H1 (cell line): ENCODE measurements at regions not wholly inside any gene's neighbourhood (a gene's known extent, or its start where the extent isn't known, plus 50 kb on each side); places are given as distances from the start of the nearest gene placed in this dataset.

Source experiments
- CTCF ChIA-PET: fragments of 300-600 bp; sonication (Branson Sonifier 250); formaldehyde crosslinking; loops from one replicate; lab custom pipeline; 2021; ENCODE audit not compliant: partially characterized antibody; lab: Charles Lee
- POLR2A ChIA-PET: fragments of 300-600 bp; sonication (Branson Sonifier 250); formaldehyde crosslinking; loops from one replicate; lab custom pipeline; 2021; ENCODE audit warnings: inconsistent platforms; ENCODE audit not compliant: partially characterized antibody; lab: Charles Lee
- DNase-seq, 2 experiments: peaks; one replicate each; pipeline versions ENCODE4 v3.0.0 to v3.0.0-alpha.2; 2010 to 2022; ENCODE audit warnings: low spot score in 2 of 2, low read depth in 1 of 2, mixed read lengths in 1 of 2
- FAIRE-seq: peaks from 2 replicates; lab custom pipeline; 2011; peaks lifted over from hg19 to GRCh38; lab: Jason Lieb, UNC
- H2AFZ ChIP-seq: 2 replicates; pipeline ENCODE4 v1.8.1; 2012; ENCODE audit warnings: low read length, inconsistent platforms
- H2AK5ac ChIP-seq: 2 replicates; pipeline ENCODE4 v1.6.1; 2013; ENCODE audit warnings: low read depth, low read length
- H2BK120ac ChIP-seq: replicated peaks from 2 replicates; pipeline ENCODE3; 2013; ENCODE audit warnings: low read depth, low read length, inconsistent platforms
- H2BK12ac ChIP-seq: 2 replicates; pipeline ENCODE4 v1.6.1; 2013; ENCODE audit warnings: low read depth, low read length
- H2BK15ac ChIP-seq: 2 replicates; pipeline ENCODE4 v1.6.1; 2013; ENCODE audit warnings: low read length
- H2BK20ac ChIP-seq: 2 replicates; pipeline ENCODE4 v1.6.1; 2013; ENCODE audit warnings: low read length
- H2BK5ac ChIP-seq: 2 replicates; pipeline ENCODE4 v1.6.1; 2013; ENCODE audit warnings: low read depth, low read length
- H3K14ac ChIP-seq: 2 replicates; pipeline ENCODE4 v1.6.1; 2013; ENCODE audit warnings: inconsistent platforms; ENCODE audit not compliant: insufficient read length
- H3K18ac ChIP-seq: 2 replicates; pipeline ENCODE4 v1.6.1; 2013; ENCODE audit warnings: low read length; ENCODE audit errors: extremely low read depth
- H3K23ac ChIP-seq: 2 replicates; pipeline ENCODE4 v1.6.1; 2013; ENCODE audit warnings: inconsistent platforms; ENCODE audit not compliant: insufficient read length
- H3K23me2 ChIP-seq: 2 replicates; pipeline ENCODE4 v1.6.1; 2013; ENCODE audit warnings: low read depth, low read length
- H3K27ac ChIP-seq: 2 replicates; pipeline ENCODE4 v1.6.1; 2011; ENCODE audit warnings: low read depth, low read length, inconsistent platforms
- H3K27me3 ChIP-seq, 4 experiments: replicated peaks in 1 of 4; 1 replicate in 1 of 4; 2 replicates in 3 of 4; pipeline versions ENCODE4 v1.6.1 to v1.8.1; 2011 to 2013; ENCODE audit warnings: low read length in 3 of 4, mild to moderate bottlenecking in 3 of 4, inconsistent platforms in 2 of 4, mixed read lengths in 2 of 4, moderate library complexity in 1 of 4; ENCODE audit not compliant: control insufficient read depth in 3 of 4, insufficient read depth in 3 of 4; ENCODE audit errors: extremely low read depth in 1 of 4
- H3K36me3 ChIP-seq, 4 experiments: 2 replicates each; pipeline versions ENCODE4 v1.6.1 to v1.8.1; 2011 to 2013; ENCODE audit warnings: mild to moderate bottlenecking in 4 of 4, low read length in 3 of 4, moderate library complexity in 2 of 4, control low read depth in 1 of 4, inconsistent platforms in 1 of 4; ENCODE audit not compliant: insufficient read depth in 4 of 4, control insufficient read depth in 2 of 4
- H3K4ac ChIP-seq: replicated peaks from 2 replicates; pipeline ENCODE3; 2013; ENCODE audit warnings: low read length, low read depth, mixed read lengths, inconsistent platforms; ENCODE audit not compliant: insufficient read length
- H3K4me1 ChIP-seq, 4 experiments: replicated peaks in 1 of 4; 1 replicate in 1 of 4; 2 replicates in 3 of 4; pipeline versions ENCODE4 v1.6.1 to v1.8.1; 2011 to 2013; ENCODE audit warnings: low read length in 3 of 4, inconsistent platforms in 2 of 4, mixed read lengths in 1 of 4; ENCODE audit not compliant: insufficient read depth in 4 of 4, control insufficient read depth in 3 of 4
- H3K4me2 ChIP-seq, 2 experiments: 2 replicates each; pipeline versions ENCODE4 v1.6.1 to v1.8.1; 2011 to 2013; ENCODE audit warnings: low read depth in 2 of 2, low read length in 2 of 2, control low read depth in 1 of 2, inconsistent platforms in 1 of 2, mild to moderate bottlenecking in 1 of 2; ENCODE audit not compliant: insufficient read depth in 1 of 2
- H3K4me3 ChIP-seq, 4 experiments: fragments of 200-600, 300-600 bp in 1 of 4; sonication (generic), shearing (Covaris generic), sonication (Bioruptor Twin) in 1 of 4; 2 replicates each; pipeline versions ENCODE4 v1.5.1 to v1.8.1; 2011 to 2016; ENCODE audit warnings: low read length in 4 of 4, low read depth in 3 of 4, control low read depth in 2 of 4, inconsistent platforms in 2 of 4, mild to moderate bottlenecking in 2 of 4, mixed read lengths in 1 of 4, moderate library complexity in 1 of 4; ENCODE audit not compliant: insufficient read depth in 2 of 4; ENCODE audit errors: extremely low read depth in 1 of 4
- H3K56ac ChIP-seq: replicated peaks from 2 replicates; pipeline ENCODE3; 2013; ENCODE audit warnings: low read depth, mild to moderate bottlenecking, mixed read lengths, low read length, inconsistent platforms; ENCODE audit not compliant: insufficient read length
- H3K79me1 ChIP-seq: 2 replicates; pipeline ENCODE4 v1.6.1; 2013; ENCODE audit warnings: low read depth, low read length, control low read depth
- H3K79me2 ChIP-seq, 2 experiments: 2 replicates each; pipeline versions ENCODE4 v1.6.1 to v1.8.1; 2012 to 2013; ENCODE audit warnings: low read length in 2 of 2, mild to moderate bottlenecking in 2 of 2, inconsistent platforms in 1 of 2; ENCODE audit not compliant: insufficient read depth in 2 of 2, control insufficient read depth in 1 of 2
- H3K9ac ChIP-seq, 4 experiments: replicated peaks in 1 of 4; 1 replicate in 1 of 4; 2 replicates in 3 of 4; pipeline versions ENCODE4 v1.6.1 to v1.8.1; 2011 to 2013; ENCODE audit warnings: low read depth in 3 of 4, low read length in 3 of 4, control low read depth in 2 of 4, mild to moderate bottlenecking in 2 of 4, moderate library complexity in 2 of 4, inconsistent platforms in 1 of 4; ENCODE audit errors: extremely low read depth in 1 of 4
- H3K9me3 ChIP-seq, 2 experiments: 2 replicates each; pipeline versions ENCODE4 v1.6.1 to v1.8.1; 2012 to 2013; ENCODE audit warnings: mild to moderate bottlenecking in 2 of 2, moderate library complexity in 2 of 2, control low read depth in 1 of 2, inconsistent platforms in 1 of 2, low read depth in 1 of 2, low read length in 1 of 2, mixed read lengths in 1 of 2; ENCODE audit not compliant: insufficient read depth in 2 of 2
- H4K20me1 ChIP-seq, 2 experiments: replicated peaks in 1 of 2; 2 replicates each; pipeline versions ENCODE3 to v1.8.1; 2011 to 2013; ENCODE audit warnings: inconsistent platforms in 2 of 2, low read length in 2 of 2, mild to moderate bottlenecking in 1 of 2; ENCODE audit not compliant: insufficient read depth in 2 of 2, control insufficient read depth in 1 of 2
- H4K5ac ChIP-seq: 2 replicates; pipeline ENCODE4 v1.6.1; 2013; ENCODE audit warnings: low read length, low read depth, mixed read lengths, inconsistent platforms; ENCODE audit not compliant: insufficient read length
- H4K8ac ChIP-seq: 2 replicates; pipeline ENCODE4 v1.8.0; 2013; ENCODE audit warnings: mild to moderate bottlenecking, moderate library complexity, low read length, inconsistent platforms; ENCODE audit not compliant: insufficient read depth; ENCODE audit errors: extremely low read depth
- H4K91ac ChIP-seq: replicated peaks from 2 replicates; pipeline ENCODE3; 2013; ENCODE audit warnings: low read length, mixed read lengths, inconsistent platforms; ENCODE audit not compliant: insufficient read length
- ATF3 ChIP-seq: IDR thresholded peaks from 2 replicates; pipeline ENCODE4 v1.6.1; 2011; ENCODE audit warnings: low read depth, mild to moderate bottlenecking, low read length; ENCODE audit not compliant: insufficient read depth
- BRCA1 ChIP-seq: IDR thresholded peaks from 2 replicates; pipeline ENCODE4 v1.6.1; 2012; ENCODE audit warnings: low read depth, low read length, improper control_type of control experiment
- CBX5 ChIP-seq: fragments of 300-800, 300-1000 bp; sonication (generic); IDR thresholded peaks from 2 replicates; pipeline ENCODE4 v1.7.1; 2016; ENCODE audit warnings: antibody characterized with exemption, low read length, low read depth
- CEBPB ChIP-seq: IDR thresholded peaks from 2 replicates; pipeline ENCODE4 v1.6.1; 2012; ENCODE audit warnings: low read depth, low read length
- CHD2 ChIP-seq: IDR thresholded peaks from 2 replicates; pipeline ENCODE4 v1.6.1; 2012; ENCODE audit warnings: low read length, improper control_type of control experiment
- EGR1 ChIP-seq: IDR thresholded peaks from 2 replicates; pipeline ENCODE4 v1.6.1; 2011; ENCODE audit warnings: low read depth, low read length, borderline replicate concordance
- EP300 ChIP-seq, 2 experiments: IDR thresholded peaks; 1 replicate in 1 of 2; 2 replicates in 1 of 2; pipeline ENCODE4 v1.6.1; 2011 to 2012; ENCODE audit warnings: low read depth in 2 of 2, low read length in 2 of 2, mild to moderate bottlenecking in 2 of 2, borderline replicate concordance in 1 of 2, inconsistent platforms in 1 of 2, moderate library complexity in 1 of 2
- HDAC2 ChIP-seq, 2 experiments: fragments of 300-600 bp in 1 of 2; sonication (generic) in 1 of 2; IDR thresholded peaks; 2 replicates each; pipeline ENCODE4 v1.6.1; 2011 to 2012; ENCODE audit warnings: low read depth in 2 of 2, low read length in 2 of 2, mild to moderate bottlenecking in 2 of 2, moderate library complexity in 2 of 2, borderline replicate concordance in 1 of 2, inconsistent platforms in 1 of 2
- MAX ChIP-seq: IDR thresholded peaks from 2 replicates; pipeline ENCODE4 v1.6.1; 2012; ENCODE audit warnings: inconsistent platforms
- SUZ12 ChIP-seq: fragments of 200-600 bp; sonication (generic); IDR thresholded peaks from 2 replicates; pipeline ENCODE4 v1.6.1; 2012; ENCODE audit warnings: mild to moderate bottlenecking, inconsistent platforms, low read length, moderate library complexity, mixed read lengths

DNA sequence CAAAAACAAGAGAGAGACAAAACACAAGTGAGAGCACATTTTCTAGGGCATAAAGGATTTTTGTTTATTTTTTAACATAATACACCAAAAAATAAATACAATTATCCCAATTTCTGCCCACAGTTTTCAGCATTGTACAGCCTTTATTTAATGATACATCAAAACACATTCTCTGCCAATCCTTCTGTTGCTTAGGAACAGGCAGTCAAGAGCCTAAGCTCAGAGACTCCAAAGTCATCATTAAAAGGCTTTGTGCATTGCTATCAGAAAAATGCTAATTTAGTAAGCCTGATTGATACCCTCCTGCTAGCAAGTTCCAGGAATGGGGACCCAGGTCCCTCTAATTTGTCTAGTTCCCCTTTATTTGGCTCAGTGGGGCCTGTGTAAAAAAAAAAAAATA is 536.5 kb downstream of the RPS29 start:
- H3K56ac ChIP-seq = no peak overlapping the region
- DNase-seq (no peak), FAIRE-seq (no peak)
- no peaks in the 10 kb centered on the region for H3K79me2 ChIP-seq
- no peak overlapping the region for H2BK15ac ChIP-seq
- no peaks in the 10 kb centered on the region for H3K9me3 ChIP-seq
- H3K23me2 ChIP-seq = no peaks in the 10 kb centered on the region
- H2BK5ac ChIP-seq = no peak overlapping the region
- no peak overlapping the region for H2AFZ ChIP-seq
- no peak overlapping the region for H4K5ac ChIP-seq
- H3K36me3 ChIP-seq = no peaks in the 10 kb centered on the region
- no peaks in the 10 kb centered on the region for H3K79me1 ChIP-seq
- H3K27me3 ChIP-seq = no peaks in the 10 kb centered on the region
- no peak overlapping the region for H4K8ac ChIP-seq
- H3K23ac ChIP-seq = no peak overlapping the region
- no peak overlapping the region for H3K27ac ChIP-seq
- CTCF ChIA-PET = interaction anchor here (1.1 kb wide), 1 partner anchor 412 kb away, joined by 4 read pairs; no protein-coding TSS in a partner anchor
- H2BK20ac ChIP-seq = no peak overlapping the region
- H4K91ac ChIP-seq = no peak overlapping the region
- no peaks in the 10 kb centered on the region for H4K20me1 ChIP-seq
- H3K4me1 ChIP-seq = no peaks in the 10 kb centered on the region
- no peak overlapping the region for H3K4me2 ChIP-seq
- no peak overlapping the region for H2AK5ac ChIP-seq
- no peak overlapping the region for H3K18ac ChIP-seq
- H3K4me3 ChIP-seq = no peak overlapping the region
- H3K9ac ChIP-seq = no peak overlapping the region
- no peak overlapping the region for H3K14ac ChIP-seq
- no peak overlapping the region for H3K4ac ChIP-seq
- no peak overlapping the region for H2BK12ac ChIP-seq
- POLR2A ChIA-PET = no interaction called here
- no peak overlapping the region for H2BK120ac ChIP-seq
- TF ChIP-seq SUZ12 = no peak
- TF ChIP-seq CEBPB = no peak
- TF ChIP-seq CBX5 = no peak
- TF ChIP-seq EGR1 = no peak
- TF ChIP-seq BRCA1 = no peak
- TF ChIP-seq MAX = no peak
- no peak for TF ChIP-seq EP300 (IDR thresholded peaks at IDR 0.05; ENCODE audit: borderline replicate concordance in 1 of 2, low read depth in 2 of 2, low read length in 2 of 2)
- no peak for TF ChIP-seq CHD2
- no peak for TF ChIP-seq ATF3
- TF ChIP-seq HDAC2 (IDR thresholded peaks at IDR 0.05; ENCODE audit: borderline replicate concordance in 1 of 2, low read depth in 2 of 2, low read length in 2 of 2) = no peak
